Loucy (cell line): ENCODE measurements at regions not wholly inside any gene's neighbourhood (a gene's known extent, or its start where the extent isn't known, plus 50 kb on each side); places are given as distances from the start of the nearest gene placed in this dataset.

Experiments used
- CTCF ChIP-seq: fragments of 200-600 bp; sonication (generic); conservative IDR thresholded peaks from 2 replicates; pipeline ENCODE4 v1.5.1; 2014; ENCODE audit warnings: mild to moderate bottlenecking, antibody characterized with exemption, low read length
- EZH2phosphoT487 ChIP-seq: fragments of 200-600 bp; IDR thresholded peaks from 2 replicates; pipeline ENCODE4 v1.6.1; 2018; ENCODE audit warnings: antibody characterized with exemption, mild to moderate bottlenecking, moderate library complexity, borderline replicate concordance

- no peak for TF ChIP-seq CTCF
- no peak for TF ChIP-seq EZH2phosphoT487
Observed at GRCh38 chrX:81412428-81412827, 210.5 kb downstream of the SH3BGRL start.
